Peyer's patch (tissue), 4 donors: ENCODE measurements at regions not wholly inside any gene's neighbourhood (a gene's known extent, or its start where the extent isn't known, plus 50 kb on each side); places are given as distances from the start of the nearest gene placed in this dataset.

Experiments used
- POLR2A ChIP-seq, 2 donors: fragments of 450-650 bp; IDR thresholded peaks; one replicate each; pipeline ENCODE4 v1.5.1; 2017; ENCODE audit warnings: antibody characterized with exemption in 2 of 2, mild to moderate bottlenecking in 2 of 2, moderate library complexity in 2 of 2
- TF ChIP-seq, protein P1 (sequence below), 6 experiments: fragments of 450-650 bp in 4 of 6; fragments of 200-600 bp in 2 of 6; sonication (generic) in 1 of 6; IDR thresholded peaks; one replicate each; pipeline ENCODE4 v1.5.1; 2017 to 2019; ENCODE audit warnings: antibody characterized with exemption in 6 of 6, mild to moderate bottlenecking in 3 of 6, moderate library complexity in 1 of 6

DNA sequence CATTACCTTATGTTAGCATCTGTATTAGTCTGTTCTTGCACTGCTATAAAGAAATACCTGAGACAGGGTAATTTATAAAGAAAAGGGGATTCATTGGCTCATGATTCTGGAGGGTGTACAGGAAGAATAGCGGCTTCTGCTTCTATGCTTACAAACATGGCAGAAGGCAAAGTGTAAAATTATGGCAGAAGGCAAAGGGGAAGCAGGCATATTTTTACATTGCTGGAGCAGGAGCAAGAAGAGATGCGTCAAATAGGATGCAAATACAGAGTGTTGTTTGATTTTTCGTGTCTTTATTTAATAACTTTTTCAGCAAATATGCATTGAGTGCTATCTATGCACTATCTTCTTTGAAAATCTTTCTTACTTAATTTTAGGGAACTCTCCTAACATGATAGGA is 210.7 kb upstream of the SSTR1 start:
- TF ChIP-seq, protein P1, sequence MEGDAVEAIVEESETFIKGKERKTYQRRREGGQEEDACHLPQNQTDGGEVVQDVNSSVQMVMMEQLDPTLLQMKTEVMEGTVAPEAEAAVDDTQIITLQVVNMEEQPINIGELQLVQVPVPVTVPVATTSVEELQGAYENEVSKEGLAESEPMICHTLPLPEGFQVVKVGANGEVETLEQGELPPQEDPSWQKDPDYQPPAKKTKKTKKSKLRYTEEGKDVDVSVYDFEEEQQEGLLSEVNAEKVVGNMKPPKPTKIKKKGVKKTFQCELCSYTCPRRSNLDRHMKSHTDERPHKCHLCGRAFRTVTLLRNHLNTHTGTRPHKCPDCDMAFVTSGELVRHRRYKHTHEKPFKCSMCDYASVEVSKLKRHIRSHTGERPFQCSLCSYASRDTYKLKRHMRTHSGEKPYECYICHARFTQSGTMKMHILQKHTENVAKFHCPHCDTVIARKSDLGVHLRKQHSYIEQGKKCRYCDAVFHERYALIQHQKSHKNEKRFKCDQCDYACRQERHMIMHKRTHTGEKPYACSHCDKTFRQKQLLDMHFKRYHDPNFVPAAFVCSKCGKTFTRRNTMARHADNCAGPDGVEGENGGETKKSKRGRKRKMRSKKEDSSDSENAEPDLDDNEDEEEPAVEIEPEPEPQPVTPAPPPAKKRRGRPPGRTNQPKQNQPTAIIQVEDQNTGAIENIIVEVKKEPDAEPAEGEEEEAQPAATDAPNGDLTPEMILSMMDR (IDR thresholded peaks at IDR 0.05), result no peak
- TF ChIP-seq POLR2A (IDR thresholded peaks at IDR 0.05), result no peak
